ENCODE measurements at regions not wholly inside any gene's neighbourhood (a gene's known extent, or its start where the extent isn't known, plus 50 kb on each side); places are given as distances from the start of the nearest gene placed in this dataset.

GRCh38 chr13:50722440-50723125 lies 120.9 kb downstream of the DLEU7 start:
- no peak overlapping the region for H3K4me3 ChIP-seq (replicated peaks; ENCODE audit: low read depth, low read length)
- no peak for DNase-seq (ENCODE audit: low read depth)
- TF ChIP-seq, protein P1, sequence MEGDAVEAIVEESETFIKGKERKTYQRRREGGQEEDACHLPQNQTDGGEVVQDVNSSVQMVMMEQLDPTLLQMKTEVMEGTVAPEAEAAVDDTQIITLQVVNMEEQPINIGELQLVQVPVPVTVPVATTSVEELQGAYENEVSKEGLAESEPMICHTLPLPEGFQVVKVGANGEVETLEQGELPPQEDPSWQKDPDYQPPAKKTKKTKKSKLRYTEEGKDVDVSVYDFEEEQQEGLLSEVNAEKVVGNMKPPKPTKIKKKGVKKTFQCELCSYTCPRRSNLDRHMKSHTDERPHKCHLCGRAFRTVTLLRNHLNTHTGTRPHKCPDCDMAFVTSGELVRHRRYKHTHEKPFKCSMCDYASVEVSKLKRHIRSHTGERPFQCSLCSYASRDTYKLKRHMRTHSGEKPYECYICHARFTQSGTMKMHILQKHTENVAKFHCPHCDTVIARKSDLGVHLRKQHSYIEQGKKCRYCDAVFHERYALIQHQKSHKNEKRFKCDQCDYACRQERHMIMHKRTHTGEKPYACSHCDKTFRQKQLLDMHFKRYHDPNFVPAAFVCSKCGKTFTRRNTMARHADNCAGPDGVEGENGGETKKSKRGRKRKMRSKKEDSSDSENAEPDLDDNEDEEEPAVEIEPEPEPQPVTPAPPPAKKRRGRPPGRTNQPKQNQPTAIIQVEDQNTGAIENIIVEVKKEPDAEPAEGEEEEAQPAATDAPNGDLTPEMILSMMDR (IDR thresholded peaks at IDR 0.05; ENCODE audit: low read length, missing control alignments) = no peak

- TF ChIP-seq, protein P1 (IDR thresholded peaks at IDR 0.05; ENCODE audit: low read length, missing control alignments) = no peak
Measured at GRCh38 chr13:50724438-50724837, 119.1 kb downstream of the DLEU7 start.

GRCh38 chr13:50724913-50725312 lies 118.6 kb downstream of the DLEU7 start:
- H3K4me3 ChIP-seq (replicated peaks; ENCODE audit: low read depth, low read length) = no peak overlapping the region
- no peak for DNase-seq (ENCODE audit: low read depth)
- TF ChIP-seq, protein P1 (IDR thresholded peaks at IDR 0.05; ENCODE audit: low read length, missing control alignments) = no peak

More at GRCh38 chr13:50724438-50724837, 119.1 kb downstream of the DLEU7 start:
- H3K4me3 ChIP-seq (replicated peaks; ENCODE audit: low read depth, low read length) = no peak overlapping the region
- DNase-seq (ENCODE audit: low read depth) = no peak

GRCh38 chr13:50726164-50726563 lies 117.3 kb downstream of the DLEU7 start:
- no peak overlapping the region for H3K4me3 ChIP-seq (replicated peaks; ENCODE audit: low read depth, low read length)
- no peak for DNase-seq (ENCODE audit: low read depth)
- TF ChIP-seq, protein P1 (IDR thresholded peaks at IDR 0.05; ENCODE audit: low read length, missing control alignments) = no peak

DNA sequence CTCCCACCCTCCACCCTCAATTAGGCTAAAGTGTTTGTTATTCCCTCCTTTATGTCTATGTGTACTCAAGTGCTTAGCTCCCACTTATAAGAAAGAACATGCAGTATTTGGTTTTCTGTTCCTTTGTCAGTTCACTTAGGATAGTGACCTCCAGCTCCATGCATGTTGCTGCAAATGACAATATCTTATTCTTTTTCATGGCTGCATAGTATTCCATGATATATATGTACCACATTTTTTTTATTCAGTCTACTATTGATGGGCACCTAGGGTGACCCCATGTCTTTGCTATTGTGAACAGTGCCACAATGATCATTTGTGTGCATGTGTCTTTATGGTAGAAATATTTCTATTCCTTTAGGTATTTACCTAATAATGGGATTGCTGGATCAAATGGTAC lies 114.3 kb downstream of the DLEU7 start:
- TF ChIP-seq, protein P1 (IDR thresholded peaks at IDR 0.05; ENCODE audit: low read length, missing control alignments) = no peak
- H3K4me3 ChIP-seq (replicated peaks; ENCODE audit: low read depth, low read length) = no peak overlapping the region
- DNase-seq (ENCODE audit: low read depth) = no peak

- TF ChIP-seq, protein P1 (IDR thresholded peaks at IDR 0.05; ENCODE audit: low read length, missing control alignments) = no peak
- no peak for DNase-seq (ENCODE audit: low read depth)
Measured at GRCh38 chr13:50730496-50731351, 112.8 kb downstream of the DLEU7 start.

More at GRCh38 chr13:50730496-50731351, 112.8 kb downstream of the DLEU7 start:
- H3K4me3 ChIP-seq (replicated peaks; ENCODE audit: low read depth, low read length) = no peak overlapping the region

Data from fibroblast of pulmonary artery (primary cell).